ENCODE measurements at regions not wholly inside any gene's neighbourhood (a gene's known extent, or its start where the extent isn't known, plus 50 kb on each side); places are given as distances from the start of the nearest gene placed in this dataset.

DNA sequence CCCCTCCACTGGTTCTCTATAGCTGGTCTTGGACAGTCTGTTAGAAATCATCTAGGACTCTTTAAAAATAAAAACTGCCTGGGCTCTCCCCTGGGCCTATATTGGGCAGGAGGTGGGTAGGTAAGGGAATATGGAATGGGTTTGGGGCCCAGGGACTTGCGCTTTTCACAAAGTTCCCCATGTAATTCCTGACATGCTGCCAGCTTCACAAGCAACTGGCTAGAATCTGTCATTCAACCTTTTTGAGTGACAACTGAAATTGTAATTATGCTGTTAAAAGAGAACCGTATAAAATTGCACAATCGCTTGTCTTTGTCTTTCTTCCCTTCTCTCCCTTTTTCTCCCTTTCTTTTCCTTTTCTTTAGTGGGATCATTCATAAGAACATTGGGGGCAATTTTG is 603.1 kb downstream of the EBF1 start:
- no peaks in the 10 kb centered on the region for H3K4me1 ChIP-seq (ENCODE audit: control insufficient read depth, insufficient read depth, low read length)
- H3K9me3 ChIP-seq (replicated peaks; ENCODE audit: control insufficient read depth, insufficient read depth, low read length) = no peaks in the 10 kb centered on the region
- ChIA-PET SMC1A (ENCODE audit: uncharacterized antibody, unreplicated experiment) (no interaction called here), POLR2A (no interaction called here), CTCF (no interaction called here), RAD21 (ENCODE audit: unreplicated experiment) (no interaction called here)
- BruUV-seq (replicated peaks) = no TSS peak
- intact Hi-C loops (cut with micrococcal nuclease; ENCODE audit: unreplicated experiment) = loop anchor here (10.0 kb wide), 1 partner anchor 1212 kb away; no protein-coding TSS in a partner anchor
- in situ Hi-C loops (cut with MboI) = no loop called here
- FAIRE-seq = no peak
- 83% methylated on average over 3 of the region's 3 CpGs for WGBS (ENCODE audit: insufficient coverage, insufficient replicate concordance, low lambda C conversion rate, missing lambda C conversion rate)
- TF ChIP-seq, protein P1, sequence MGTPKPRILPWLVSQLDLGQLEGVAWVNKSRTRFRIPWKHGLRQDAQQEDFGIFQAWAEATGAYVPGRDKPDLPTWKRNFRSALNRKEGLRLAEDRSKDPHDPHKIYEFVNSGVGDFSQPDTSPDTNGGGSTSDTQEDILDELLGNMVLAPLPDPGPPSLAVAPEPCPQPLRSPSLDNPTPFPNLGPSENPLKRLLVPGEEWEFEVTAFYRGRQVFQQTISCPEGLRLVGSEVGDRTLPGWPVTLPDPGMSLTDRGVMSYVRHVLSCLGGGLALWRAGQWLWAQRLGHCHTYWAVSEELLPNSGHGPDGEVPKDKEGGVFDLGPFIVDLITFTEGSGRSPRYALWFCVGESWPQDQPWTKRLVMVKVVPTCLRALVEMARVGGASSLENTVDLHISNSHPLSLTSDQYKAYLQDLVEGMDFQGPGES (IDR thresholded peaks at IDR 0.05) = no peak
- TF ChIP-seq MTA3 (IDR thresholded peaks at IDR 0.05; ENCODE audit: borderline replicate concordance, low read length) (no peak), SRF (IDR thresholded peaks at IDR 0.05; ENCODE audit: low read depth in 2 of 2, low read length in 2 of 2) (no peak), GABPA (IDR thresholded peaks at IDR 0.05; ENCODE audit: low read depth) (no peak), WRNIP1 (IDR thresholded peaks at IDR 0.05; ENCODE audit: borderline replicate concordance, low read depth, low read length) (no peak), MEF2A (IDR thresholded peaks at IDR 0.05; ENCODE audit: insufficient read depth, low read depth, low read length) (no peak), BHLHE40 (IDR thresholded peaks at IDR 0.05; ENCODE audit: borderline replicate concordance in 1 of 2, low read depth in 2 of 2, low read length in 1 of 2) (no peak), SUPT20H (IDR thresholded peaks at IDR 0.05; ENCODE audit: borderline replicate concordance, control insufficient read depth, low read depth, low read length) (no peak), SMC3 (IDR thresholded peaks at IDR 0.05; ENCODE audit: borderline replicate concordance, low read length) (no peak), ZZZ3 (IDR thresholded peaks at IDR 0.05; ENCODE audit: control insufficient read depth, insufficient read length, low read depth) (no peak), NFIC (IDR thresholded peaks at IDR 0.05; ENCODE audit: low read depth, low read length) (no peak), SMARCA5 (IDR thresholded peaks at IDR 0.05) (no peak), FOS (IDR thresholded peaks at IDR 0.05; ENCODE audit: borderline replicate concordance, extremely low read depth, insufficient read length) (no peak), EGR1 (IDR thresholded peaks at IDR 0.05; ENCODE audit: borderline replicate concordance in 1 of 2, low read depth in 2 of 2, low read length in 2 of 2) (no peak)
- TF ChIP-seq, protein P2, sequence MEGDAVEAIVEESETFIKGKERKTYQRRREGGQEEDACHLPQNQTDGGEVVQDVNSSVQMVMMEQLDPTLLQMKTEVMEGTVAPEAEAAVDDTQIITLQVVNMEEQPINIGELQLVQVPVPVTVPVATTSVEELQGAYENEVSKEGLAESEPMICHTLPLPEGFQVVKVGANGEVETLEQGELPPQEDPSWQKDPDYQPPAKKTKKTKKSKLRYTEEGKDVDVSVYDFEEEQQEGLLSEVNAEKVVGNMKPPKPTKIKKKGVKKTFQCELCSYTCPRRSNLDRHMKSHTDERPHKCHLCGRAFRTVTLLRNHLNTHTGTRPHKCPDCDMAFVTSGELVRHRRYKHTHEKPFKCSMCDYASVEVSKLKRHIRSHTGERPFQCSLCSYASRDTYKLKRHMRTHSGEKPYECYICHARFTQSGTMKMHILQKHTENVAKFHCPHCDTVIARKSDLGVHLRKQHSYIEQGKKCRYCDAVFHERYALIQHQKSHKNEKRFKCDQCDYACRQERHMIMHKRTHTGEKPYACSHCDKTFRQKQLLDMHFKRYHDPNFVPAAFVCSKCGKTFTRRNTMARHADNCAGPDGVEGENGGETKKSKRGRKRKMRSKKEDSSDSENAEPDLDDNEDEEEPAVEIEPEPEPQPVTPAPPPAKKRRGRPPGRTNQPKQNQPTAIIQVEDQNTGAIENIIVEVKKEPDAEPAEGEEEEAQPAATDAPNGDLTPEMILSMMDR (IDR thresholded peaks at IDR 0.05 in 2 of 3, conservative IDR thresholded peaks at IDR 0.05 in 1 of 3; ENCODE audit: control insufficient read depth in 2 of 3, extremely low read depth in 1 of 3, insufficient read depth in 1 of 3, low read depth in 3 of 3, low read length in 3 of 3) = no peak
- H3K9ac ChIP-seq (ENCODE audit: control insufficient read depth, insufficient read depth, low read length) = no peak overlapping the region
- H3K27ac ChIP-seq (ENCODE audit: control insufficient read depth, insufficient read depth) = no peak overlapping the region
- no peak overlapping the region for H3K4me3 ChIP-seq
- H3K27me3 ChIP-seq (replicated peaks in 1 of 2; ENCODE audit: control insufficient read depth in 2 of 2, insufficient read depth in 2 of 2, low read length in 1 of 2) = no peaks in the 10 kb centered on the region
- H2AFZ ChIP-seq (ENCODE audit: control insufficient read depth, low read depth, low read length) = no peak overlapping the region
- no peaks in the 10 kb centered on the region for H4K20me1 ChIP-seq (ENCODE audit: control insufficient read depth, insufficient read depth)
- no peaks in the 10 kb centered on the region for H3K79me2 ChIP-seq (ENCODE audit: control insufficient read depth, insufficient read depth, low read length)
- H3K36me3 ChIP-seq (ENCODE audit: control insufficient read depth in 2 of 2, insufficient read depth in 2 of 2, low read length in 1 of 2) = no peaks in the 10 kb centered on the region
- DNase-seq (ENCODE audit: low read depth, low spot score) = no peak
- H3K4me2 ChIP-seq (ENCODE audit: control insufficient read depth, insufficient read depth) = no peak overlapping the region
- no peak for ATAC-seq
